Glomerular endothelial cell (primary cell): ENCODE measurements at regions not wholly inside any gene's neighbourhood (a gene's known extent, or its start where the extent isn't known, plus 50 kb on each side); places are given as distances from the start of the nearest gene placed in this dataset.
"Not testable (repeated sequence)": the region's sequence is repeated elsewhere in the genome, so short reads cannot be mapped to it uniquely, and the experiment has no call there.

ENCODE experiments used
- DNase-seq: peaks from one replicate; pipeline ENCODE4 v3.0.0-alpha.2; 2011; ENCODE audit warnings: low read depth, low spot score; ENCODE audit errors: extremely low read depth

DNA sequence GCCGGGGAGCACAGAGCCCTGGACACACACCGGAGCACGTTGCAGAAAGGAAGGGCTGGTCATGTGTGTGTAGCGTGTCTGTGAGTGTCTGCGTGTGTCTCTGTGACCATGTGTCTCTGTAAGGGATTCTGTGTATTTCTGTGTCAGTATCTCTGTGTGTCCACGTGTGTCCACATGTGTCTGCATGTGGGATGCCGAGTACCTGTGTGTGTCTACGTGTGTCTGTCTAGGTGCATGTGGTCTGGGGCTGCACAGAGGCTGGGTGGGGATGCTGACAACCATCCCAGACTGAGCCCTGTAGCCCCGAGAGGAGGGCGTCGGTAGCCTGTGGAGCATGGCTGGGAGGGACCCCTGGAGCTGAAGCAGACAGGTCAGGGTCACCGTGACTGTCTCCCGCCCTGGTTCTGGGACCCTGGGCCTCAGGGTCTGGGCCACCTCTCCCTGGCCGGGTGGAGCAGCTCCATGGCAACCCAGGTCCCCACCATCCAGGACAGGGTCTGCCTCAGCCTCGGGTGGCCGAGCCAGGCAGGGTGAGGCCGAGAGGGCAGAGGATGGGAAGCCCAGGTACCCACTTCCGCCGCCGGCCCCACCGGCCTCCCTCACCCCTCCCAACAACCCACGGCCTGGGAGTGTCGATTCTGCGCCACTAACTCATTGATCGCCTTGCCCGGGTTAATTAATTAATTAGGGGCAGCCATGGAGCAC lies 122.7 kb downstream of the FAM53A start:
- no peak for DNase-seq

DNA sequence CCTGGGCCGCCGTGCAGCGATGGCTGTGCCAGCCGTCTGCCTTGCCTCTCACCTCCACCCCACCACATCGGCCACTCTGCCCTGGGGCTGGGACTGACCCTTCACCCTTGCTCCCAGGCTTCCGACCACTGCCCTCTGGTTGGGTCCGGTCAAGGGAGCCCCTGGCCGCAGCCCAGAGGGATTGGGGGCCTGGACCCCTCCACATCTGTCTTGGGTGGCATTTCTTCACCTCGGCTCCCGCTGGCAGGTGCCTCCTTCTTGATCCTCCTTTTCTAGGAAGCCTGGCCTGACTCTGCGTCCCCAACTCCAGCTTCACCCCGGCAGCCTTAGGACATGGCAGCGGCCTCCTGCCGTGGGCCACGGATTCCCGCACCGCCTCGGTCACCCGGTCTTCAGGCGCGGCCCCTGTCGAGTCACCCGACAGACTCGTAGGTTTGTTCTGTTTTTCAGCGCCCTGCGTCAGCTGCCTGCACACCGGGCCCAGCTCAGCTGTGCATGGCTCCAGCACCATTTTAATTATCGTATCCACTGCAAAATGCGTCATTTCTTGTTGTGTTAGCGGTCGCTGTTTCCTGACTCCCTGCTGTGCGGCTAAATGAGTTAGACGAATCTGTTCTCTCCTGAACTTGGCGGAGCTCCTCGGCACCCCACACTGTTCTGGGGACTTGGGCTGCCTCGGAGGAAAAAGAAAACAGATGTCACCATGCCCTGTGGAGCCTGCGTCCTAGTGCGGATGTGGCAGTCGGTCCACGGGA lies 124.0 kb downstream of the FAM53A start:
- no peak for DNase-seq

- DNase-seq = no peak
These were observed 125.9 kb downstream of the FAM53A start for GRCh38 chr4:1558205-1558604.

DNA sequence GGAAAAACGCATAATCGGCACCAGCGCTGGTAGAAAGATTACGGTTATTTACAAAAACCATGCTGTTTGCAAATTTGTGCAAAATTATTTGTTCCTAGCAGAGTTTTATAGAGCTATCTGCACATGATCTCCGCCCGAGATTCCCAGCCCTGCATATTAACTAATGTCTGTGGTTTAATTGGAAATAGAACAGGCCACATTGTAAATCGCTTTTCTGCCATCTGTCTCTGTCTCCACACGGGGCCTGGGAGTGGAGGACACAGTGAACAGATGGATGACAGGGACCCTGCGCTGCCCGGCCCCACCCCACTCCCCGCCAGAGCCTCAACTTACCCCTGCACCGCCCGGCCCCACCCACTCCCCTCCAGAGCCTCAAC lies 126.9 kb downstream of the FAM53A start:
- DNase-seq = no peak

- no peak for DNase-seq
These were observed 127.4 kb downstream of the FAM53A start for GRCh38 chr4:1556541-1557220.

- no peak for DNase-seq
These were observed 129.2 kb downstream of the FAM53A start for GRCh38 chr4:1554876-1555265.

DNA sequence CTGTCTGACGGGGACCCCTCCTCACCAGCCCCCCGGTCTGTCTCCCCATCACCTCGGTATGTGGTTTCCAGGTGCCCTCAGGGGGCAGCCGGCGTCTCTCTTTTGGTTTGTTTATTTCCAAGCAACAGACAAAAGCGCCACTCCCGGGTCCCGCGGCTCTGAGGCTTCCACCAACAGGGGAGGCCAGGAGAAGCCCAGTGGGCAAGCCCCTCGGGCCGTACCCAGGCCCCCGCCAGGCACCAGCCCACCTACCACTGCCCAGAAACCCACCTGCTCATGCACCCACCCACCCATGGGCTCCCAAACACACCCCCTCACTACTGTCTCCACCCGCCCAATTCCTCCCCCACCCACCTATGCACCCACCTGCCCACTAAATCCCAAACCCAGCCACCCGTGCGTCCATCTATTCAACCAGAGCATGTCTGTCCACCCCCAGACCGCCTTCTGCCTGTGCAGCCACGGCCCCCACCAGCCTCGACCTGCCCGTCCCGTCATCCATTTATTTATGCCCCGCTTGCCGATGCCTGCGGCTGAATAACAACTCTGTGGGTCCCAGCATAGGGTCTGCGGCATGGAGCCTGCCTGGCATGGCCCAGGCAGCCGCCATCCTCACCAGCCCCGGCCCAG lies 129.8 kb downstream of the FAM53A start:
- no peak for DNase-seq

GRCh38 chr4:1553365-1553764 lies 130.7 kb downstream of the FAM53A start:
- DNase-seq = no peak

- DNase-seq = no peak
These were observed 131.7 kb downstream of the FAM53A start for GRCh38 chr4:1552451-1552850.

DNA sequence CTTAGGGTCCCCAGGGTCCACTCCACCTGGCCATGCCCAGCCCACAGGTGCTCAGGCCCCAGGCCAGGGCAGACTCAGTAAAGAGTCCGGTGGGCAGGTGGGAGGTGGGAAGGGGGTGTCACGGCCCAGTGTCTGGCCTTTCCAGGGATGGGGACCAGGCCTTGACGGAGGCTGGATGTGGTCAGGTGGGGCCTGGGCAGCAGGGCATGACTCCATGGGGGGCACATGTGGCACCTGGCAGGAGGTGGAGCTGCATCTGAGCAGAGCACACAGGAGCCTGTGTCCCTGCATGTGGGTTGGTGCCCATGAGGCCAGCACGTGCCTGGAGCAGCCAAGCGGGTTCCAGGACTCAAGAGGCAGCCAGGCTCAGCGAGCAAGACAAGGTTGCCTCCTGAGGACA lies 132.9 kb downstream of the FAM53A start:
- DNase-seq = no peak

DNA sequence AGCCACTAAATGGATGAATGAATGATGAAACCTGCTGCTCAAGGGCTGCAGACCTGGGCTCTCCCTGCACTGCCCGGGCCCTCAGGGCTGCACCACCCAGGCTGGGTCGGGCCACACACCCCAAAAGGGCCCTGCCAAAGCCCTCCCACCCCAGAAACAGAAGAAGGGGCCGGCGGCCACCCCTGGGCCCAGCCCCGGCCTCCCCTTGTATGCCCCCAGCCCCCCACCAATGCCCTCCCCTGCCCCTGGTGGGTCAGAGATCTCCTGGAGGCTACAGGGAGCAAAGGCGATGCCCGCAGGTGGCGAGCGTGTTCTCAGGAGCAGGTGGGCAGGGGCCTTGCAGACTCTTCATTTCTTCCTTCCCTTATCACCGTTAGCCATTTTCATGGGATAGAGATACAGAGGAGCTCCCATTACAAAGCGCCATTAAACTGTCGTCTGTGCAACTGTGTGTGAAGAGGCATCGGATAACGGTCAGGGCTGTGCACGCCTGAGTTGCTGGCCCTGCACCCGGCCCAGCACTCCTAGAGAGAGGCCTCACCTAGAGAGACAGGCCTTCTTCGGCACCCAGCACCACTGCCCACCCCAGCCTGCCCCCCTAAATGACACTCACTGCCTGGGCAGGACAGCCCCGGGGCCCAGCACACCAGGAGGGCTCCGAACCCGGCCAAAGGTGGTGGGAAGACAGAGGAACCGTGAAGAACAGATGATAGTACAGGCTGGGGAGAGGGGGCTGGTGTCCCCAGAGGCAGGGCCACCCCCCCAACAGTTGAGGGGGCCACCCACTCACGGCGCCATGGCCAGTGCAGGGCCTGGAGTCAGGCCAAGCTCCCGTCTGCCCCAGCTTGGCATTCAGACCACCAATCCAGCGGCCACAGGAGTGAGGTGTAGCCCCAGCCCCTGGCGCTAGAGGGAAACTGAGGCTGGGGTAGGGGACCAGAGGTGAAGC lies 133.7 kb downstream of the FAM53A start:
- no peak for DNase-seq

DNA sequence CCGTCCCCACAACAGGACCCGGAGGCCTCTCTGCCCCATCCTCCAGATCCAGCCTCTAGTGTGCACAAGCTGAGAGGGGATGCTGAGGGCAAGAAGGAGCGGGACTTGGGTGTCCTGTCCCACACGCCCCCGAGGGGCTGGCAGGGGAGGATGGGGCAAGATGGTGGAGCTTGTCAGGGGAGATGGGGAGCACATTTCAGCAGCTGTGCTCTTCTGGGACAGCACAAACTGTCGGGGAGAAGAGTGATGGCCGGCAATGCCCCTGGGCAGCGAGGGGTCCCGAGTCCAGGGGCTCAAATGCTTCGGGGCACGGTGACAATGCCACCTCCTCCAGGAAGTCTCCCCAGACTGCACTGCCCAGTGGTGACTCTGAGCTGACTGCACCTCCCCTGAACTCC lies 134.5 kb downstream of the FAM53A start:
- DNase-seq = no peak

DNA sequence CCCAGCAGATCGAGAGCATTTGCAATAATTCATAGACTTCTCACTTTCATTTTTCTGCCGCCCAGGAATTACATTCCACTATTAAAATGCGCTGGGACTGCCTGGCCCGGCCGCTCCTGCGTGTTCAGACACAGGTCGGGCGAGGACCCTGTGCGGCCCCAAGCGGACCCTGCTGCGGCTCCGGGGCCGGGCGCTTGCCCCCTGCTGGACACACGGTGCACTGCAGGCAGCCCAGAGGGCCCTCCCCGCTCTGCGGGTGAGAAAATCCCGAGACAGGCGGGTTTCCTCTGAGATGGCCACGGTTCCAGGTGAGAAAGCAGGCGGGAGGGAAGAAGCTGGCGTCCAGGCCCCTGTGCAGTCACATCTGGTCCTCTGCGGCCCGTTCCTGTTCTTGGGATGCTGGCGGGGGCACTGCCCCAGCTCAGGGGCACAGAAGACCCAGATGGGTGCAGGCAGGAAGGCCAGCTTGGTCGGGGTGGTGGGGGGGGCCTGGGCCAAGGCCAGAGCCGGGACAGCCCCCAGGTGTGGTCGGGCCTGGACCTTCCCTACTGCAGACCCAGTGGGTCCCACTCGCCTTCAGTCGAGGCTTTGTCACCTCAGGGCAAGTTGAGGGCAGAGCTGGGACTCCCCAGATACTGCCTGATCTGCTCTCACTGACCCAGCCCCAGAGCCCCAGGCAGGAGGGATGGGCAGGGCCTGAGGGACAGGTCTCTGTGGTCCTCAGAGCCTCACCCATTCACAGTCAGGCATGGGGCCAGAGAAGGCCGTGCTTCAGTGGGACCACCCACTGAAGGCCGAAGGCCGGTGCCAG lies 135.1 kb downstream of the FAM53A start:
- not testable (repeated sequence) for DNase-seq

- DNase-seq = peak; percentile 33
These were observed 136.0 kb downstream of the FAM53A start for GRCh38 chr4:1547856-1548826.

GRCh38 chr4:1547131-1547855 lies 136.8 kb downstream of the FAM53A start:
- no peak for DNase-seq

DNA sequence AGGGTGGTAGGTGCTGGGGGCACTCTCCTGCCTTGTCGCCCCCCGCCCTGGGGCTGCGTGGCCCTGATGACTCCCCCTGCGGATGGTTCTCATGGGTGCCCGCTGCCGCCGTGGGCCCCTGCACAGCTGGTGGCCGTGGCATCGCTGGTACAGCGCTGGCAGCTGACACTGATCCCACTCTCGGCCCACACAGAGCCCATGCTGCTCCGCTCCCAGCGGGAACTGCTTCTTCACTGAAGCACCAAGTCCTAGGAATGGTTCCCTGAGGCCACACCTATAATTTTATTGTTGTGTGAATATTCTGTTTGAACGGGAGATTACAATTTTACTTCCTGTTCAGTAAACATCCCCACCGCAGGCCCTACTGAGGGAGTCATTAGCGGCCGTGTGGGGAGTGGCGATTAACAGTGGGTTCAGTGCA lies 138.6 kb upstream of the NKX1-1 start:
- no peak for DNase-seq

DNA sequence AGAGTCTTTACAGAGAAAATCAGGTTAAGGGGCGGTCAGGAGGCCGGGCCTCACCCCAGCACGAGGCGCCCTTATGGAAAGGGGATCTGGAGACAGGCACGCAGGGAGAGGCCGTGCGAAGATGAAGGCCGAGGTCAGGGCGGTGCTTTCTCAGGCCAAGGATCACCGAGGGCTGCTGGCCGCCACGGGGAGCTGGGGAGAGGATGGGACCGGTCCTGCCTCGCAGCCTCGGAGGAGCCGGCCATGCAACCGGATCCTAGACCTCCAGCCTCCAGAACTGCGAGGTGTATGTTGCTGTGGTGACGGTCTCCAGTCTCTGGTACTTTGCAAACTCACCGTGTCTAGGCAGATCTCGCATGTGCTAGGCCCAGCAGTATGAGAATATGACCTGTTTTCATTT lies 138.2 kb upstream of the NKX1-1 start:
- DNase-seq = not testable (repeated sequence)

- no peak for DNase-seq
These were observed 137.7 kb upstream of the NKX1-1 start for GRCh38 chr4:1543976-1544375.
